B cell (primary cell): ENCODE measurements at regions not wholly inside any gene's neighbourhood (a gene's known extent, or its start where the extent isn't known, plus 50 kb on each side); places are given as distances from the start of the nearest gene placed in this dataset.

Experiments used
- EZH2 ChIP-seq: IDR thresholded peaks from 2 replicates; pipeline ENCODE4 v1.6.1; 2012; ENCODE audit warnings: borderline replicate concordance, low read depth, mild to moderate bottlenecking, moderate library complexity, low read length; ENCODE audit not compliant: insufficient read depth, poor library complexity, severe bottlenecking
- TF ChIP-seq, protein P1 (sequence below): fragments of 200-600 bp; IDR thresholded peaks from one replicate; pipeline ENCODE4 v1.8.0; 2022; ENCODE audit warnings: antibody characterized with exemption, mild to moderate bottlenecking

DNA sequence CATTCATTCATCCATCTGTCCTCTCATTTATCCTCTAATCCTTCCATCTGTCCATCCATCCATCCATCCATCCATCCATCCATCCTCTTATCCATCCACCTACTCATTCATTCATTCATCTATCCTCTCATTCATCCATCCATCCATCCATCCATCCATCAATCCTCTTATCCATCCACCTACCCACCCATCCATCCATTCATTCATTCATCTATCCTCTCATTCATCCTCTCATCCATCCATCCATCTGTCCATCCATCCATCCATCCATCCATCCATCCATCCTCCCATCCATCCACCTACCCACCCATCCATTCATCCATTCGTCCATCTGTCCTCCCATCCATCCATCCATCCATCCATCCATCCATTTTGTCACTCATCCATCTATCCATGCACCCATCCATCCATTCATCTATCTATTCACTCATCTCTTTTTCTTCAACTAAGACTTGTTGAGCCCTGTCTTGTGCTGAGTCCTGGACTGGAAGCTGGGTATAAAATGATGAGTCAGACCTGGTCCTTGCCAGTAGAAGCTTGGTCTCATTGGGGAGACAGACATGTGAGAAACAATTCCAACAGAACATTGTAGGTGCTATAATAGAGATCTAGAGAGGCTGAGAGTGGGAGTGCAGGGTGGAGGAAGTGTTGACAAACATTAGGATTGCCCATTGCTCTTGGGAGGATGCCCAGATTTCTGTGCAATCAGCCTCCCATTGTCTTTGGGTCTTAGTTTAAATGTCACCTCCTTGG, 55.0 kb upstream of the IER5L start:
- TF ChIP-seq EZH2: no peak
- TF ChIP-seq, protein P1, sequence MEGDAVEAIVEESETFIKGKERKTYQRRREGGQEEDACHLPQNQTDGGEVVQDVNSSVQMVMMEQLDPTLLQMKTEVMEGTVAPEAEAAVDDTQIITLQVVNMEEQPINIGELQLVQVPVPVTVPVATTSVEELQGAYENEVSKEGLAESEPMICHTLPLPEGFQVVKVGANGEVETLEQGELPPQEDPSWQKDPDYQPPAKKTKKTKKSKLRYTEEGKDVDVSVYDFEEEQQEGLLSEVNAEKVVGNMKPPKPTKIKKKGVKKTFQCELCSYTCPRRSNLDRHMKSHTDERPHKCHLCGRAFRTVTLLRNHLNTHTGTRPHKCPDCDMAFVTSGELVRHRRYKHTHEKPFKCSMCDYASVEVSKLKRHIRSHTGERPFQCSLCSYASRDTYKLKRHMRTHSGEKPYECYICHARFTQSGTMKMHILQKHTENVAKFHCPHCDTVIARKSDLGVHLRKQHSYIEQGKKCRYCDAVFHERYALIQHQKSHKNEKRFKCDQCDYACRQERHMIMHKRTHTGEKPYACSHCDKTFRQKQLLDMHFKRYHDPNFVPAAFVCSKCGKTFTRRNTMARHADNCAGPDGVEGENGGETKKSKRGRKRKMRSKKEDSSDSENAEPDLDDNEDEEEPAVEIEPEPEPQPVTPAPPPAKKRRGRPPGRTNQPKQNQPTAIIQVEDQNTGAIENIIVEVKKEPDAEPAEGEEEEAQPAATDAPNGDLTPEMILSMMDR: no peak
